Suprapubic skin (tissue), 4 donors: ENCODE measurements at regions not wholly inside any gene's neighbourhood (a gene's known extent, or its start where the extent isn't known, plus 50 kb on each side); places are given as distances from the start of the nearest gene placed in this dataset.

Source experiments
- DNase-seq, 2 donors: peaks; one replicate each; pipeline ENCODE4 v3.0.0-alpha.2; 2019; ENCODE audit warnings: low spot score in 2 of 2
- H3K27ac ChIP-seq: fragments of 200-600 bp; sonication (generic); one replicate; pipeline ENCODE4 v1.5.1; 2019
- H3K27me3 ChIP-seq: fragments of 200-600 bp; sonication (generic); one replicate; pipeline ENCODE4 v1.5.1; 2019
- H3K36me3 ChIP-seq: fragments of 200-600 bp; sonication (generic); one replicate; pipeline ENCODE4 v1.5.1; 2019
- H3K4me1 ChIP-seq: fragments of 200-600 bp; sonication (generic); one replicate; pipeline ENCODE4 v1.5.1; 2019
- H3K4me3 ChIP-seq: fragments of 200-600 bp; sonication (generic); one replicate; pipeline ENCODE4 v1.5.1; 2019; ENCODE audit warnings: mild to moderate bottlenecking
- H3K9me3 ChIP-seq: fragments of 200-600 bp; sonication (generic); one replicate; pipeline ENCODE4 v1.5.1; 2019
- EP300 ChIP-seq: sonication (generic); formaldehyde crosslinking; IDR thresholded peaks from one replicate; pipeline ENCODE4 v1.6.1; 2017; ENCODE audit warnings: antibody characterized with exemption
- POLR2A ChIP-seq, 2 donors: fragments of 450-650 bp; IDR thresholded peaks; one replicate each; pipeline ENCODE4 v1.6.1; 2017; ENCODE audit warnings: antibody characterized with exemption in 2 of 2, mild to moderate bottlenecking in 2 of 2, moderate library complexity in 2 of 2
- POLR2AphosphoS5 ChIP-seq, 3 donors: sonication (generic); formaldehyde crosslinking; IDR thresholded peaks; one replicate each; pipeline ENCODE4 v1.6.1; 2017; ENCODE audit warnings: antibody characterized with exemption in 3 of 3
- WGBS: methylation state at CpG from one replicate; pipeline ENCODE4 v1.1.5; 2018; 5-methylcytosine and 5-hydroxymethylcytosine counted together
- TF ChIP-seq, protein P1 (sequence below), 2 donors: fragments of 200-600 bp in 1 of 2; fragments of 450-650 bp in 1 of 2; sonication (generic) in 1 of 2; IDR thresholded peaks; one replicate each; pipeline ENCODE4 v1.5.1; 2016 to 2019; ENCODE audit warnings: antibody characterized with exemption in 2 of 2, mild to moderate bottlenecking in 1 of 2, moderate library complexity in 1 of 2

GRCh38 chr15:96521386-96521785, 190.9 kb downstream of the NR2F2 start:
- Histone ChIP-seq H3K4me1 (no peaks in the 10 kb centered on the region), H3K36me3 (no peaks in the 10 kb centered on the region), H3K4me3 (no peak overlapping the region), H3K27ac (no peak overlapping the region), H3K27me3 (peaks cover 6% of the 10 kb centered on the region), H3K9me3 (peaks cover 8% of the 10 kb centered on the region)
- TF ChIP-seq POLR2AphosphoS5 (IDR thresholded peaks at IDR 0.05), result no peak
- WGBS, result 86% methylated on average over 1 of the region's 1 CpG
- DNase-seq, result no peak

- 67% methylated on average over 5 of the region's 5 CpGs for WGBS
- TF ChIP-seq, protein P1, sequence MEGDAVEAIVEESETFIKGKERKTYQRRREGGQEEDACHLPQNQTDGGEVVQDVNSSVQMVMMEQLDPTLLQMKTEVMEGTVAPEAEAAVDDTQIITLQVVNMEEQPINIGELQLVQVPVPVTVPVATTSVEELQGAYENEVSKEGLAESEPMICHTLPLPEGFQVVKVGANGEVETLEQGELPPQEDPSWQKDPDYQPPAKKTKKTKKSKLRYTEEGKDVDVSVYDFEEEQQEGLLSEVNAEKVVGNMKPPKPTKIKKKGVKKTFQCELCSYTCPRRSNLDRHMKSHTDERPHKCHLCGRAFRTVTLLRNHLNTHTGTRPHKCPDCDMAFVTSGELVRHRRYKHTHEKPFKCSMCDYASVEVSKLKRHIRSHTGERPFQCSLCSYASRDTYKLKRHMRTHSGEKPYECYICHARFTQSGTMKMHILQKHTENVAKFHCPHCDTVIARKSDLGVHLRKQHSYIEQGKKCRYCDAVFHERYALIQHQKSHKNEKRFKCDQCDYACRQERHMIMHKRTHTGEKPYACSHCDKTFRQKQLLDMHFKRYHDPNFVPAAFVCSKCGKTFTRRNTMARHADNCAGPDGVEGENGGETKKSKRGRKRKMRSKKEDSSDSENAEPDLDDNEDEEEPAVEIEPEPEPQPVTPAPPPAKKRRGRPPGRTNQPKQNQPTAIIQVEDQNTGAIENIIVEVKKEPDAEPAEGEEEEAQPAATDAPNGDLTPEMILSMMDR (IDR thresholded peaks at IDR 0.05), result no peak
These were observed 194.3 kb downstream of the NR2F2 start for GRCh38 chr15:96524676-96525417.

GRCh38 chr15:96535148-96535547, 204.6 kb downstream of the NR2F2 start:
- WGBS, result 76% methylated on average over 4 of the region's 4 CpGs
- no peaks in the 10 kb centered on the region for H3K27me3 ChIP-seq

More at GRCh38 chr15:96524676-96525417, 194.3 kb downstream of the NR2F2 start:
- Histone ChIP-seq H3K4me1 (no peaks in the 10 kb centered on the region), H3K4me3 (no peak overlapping the region), H3K36me3 (no peaks in the 10 kb centered on the region), H3K27ac (no peak overlapping the region), H3K9me3 (peaks cover 8% of the 10 kb centered on the region), H3K27me3 (peaks cover 9% of the 10 kb centered on the region)
- no peak for DNase-seq

DNA sequence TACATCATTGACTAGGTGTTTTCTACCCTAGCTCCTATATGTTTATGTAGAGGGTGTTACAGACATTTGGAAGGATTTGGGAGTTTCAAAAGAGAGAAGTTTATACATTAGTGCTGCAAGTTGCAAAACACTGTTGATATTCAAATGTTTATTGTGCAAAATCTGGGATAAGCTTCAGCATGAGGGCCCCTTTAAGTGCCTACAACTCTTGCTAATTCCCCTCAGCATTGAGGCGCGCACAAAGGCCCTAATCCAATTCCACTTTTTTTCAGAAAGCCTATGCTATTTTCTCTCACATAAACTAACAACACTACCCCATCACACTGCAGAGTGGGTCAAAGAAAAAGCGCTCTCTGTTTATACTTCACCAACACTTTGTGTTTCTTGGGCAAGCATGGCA, 208.0 kb downstream of the NR2F2 start:
- no peak for DNase-seq
- no peaks in the 10 kb centered on the region for H3K4me1 ChIP-seq
- TF ChIP-seq, protein P1 (IDR thresholded peaks at IDR 0.05), result no peak
- TF ChIP-seq EP300 (no peak), POLR2AphosphoS5 (IDR thresholded peaks at IDR 0.05) (no peak), POLR2A (IDR thresholded peaks at IDR 0.05) (no peak)
- no peaks in the 10 kb centered on the region for H3K27me3 ChIP-seq
- H3K36me3 ChIP-seq, result no peaks in the 10 kb centered on the region
- WGBS, result 89% methylated on average over 3 of the region's 3 CpGs
- no peaks in the 10 kb centered on the region for H3K9me3 ChIP-seq
- H3K4me3 ChIP-seq, result no peak overlapping the region
- H3K27ac ChIP-seq, result no peak overlapping the region

More at GRCh38 chr15:96535148-96535547, 204.6 kb downstream of the NR2F2 start:
- Histone ChIP-seq H3K9me3 (no peaks in the 10 kb centered on the region), H3K36me3 (no peaks in the 10 kb centered on the region), H3K4me3 (no peak overlapping the region), H3K27ac (no peak overlapping the region), H3K4me1 (no peaks in the 10 kb centered on the region)
- DNase-seq, result no peak
- TF ChIP-seq POLR2AphosphoS5 (IDR thresholded peaks at IDR 0.05), result no peak
- TF ChIP-seq EP300, result no peak
- no peak for TF ChIP-seq POLR2A (IDR thresholded peaks at IDR 0.05)
- TF ChIP-seq, protein P1 (IDR thresholded peaks at IDR 0.05), result no peak

GRCh38 chr15:96540283-96540682, 209.8 kb downstream of the NR2F2 start:
- no peak overlapping the region for H3K4me3 ChIP-seq
- H3K9me3 ChIP-seq, result no peaks in the 10 kb centered on the region
- H3K4me1 ChIP-seq, result peaks cover 3% of the 10 kb centered on the region
- TF ChIP-seq POLR2AphosphoS5 (IDR thresholded peaks at IDR 0.05) (no peak), POLR2A (IDR thresholded peaks at IDR 0.05) (no peak), EP300 (no peak)
- TF ChIP-seq, protein P1 (IDR thresholded peaks at IDR 0.05), result no peak
- H3K27me3 ChIP-seq, result no peaks in the 10 kb centered on the region
- H3K27ac ChIP-seq, result no peak overlapping the region
- WGBS, result 94% methylated on average over 7 of the region's 7 CpGs
- DNase-seq, result no peak
- no peaks in the 10 kb centered on the region for H3K36me3 ChIP-seq
